ENCODE measurements at regions not wholly inside any gene's neighbourhood (a gene's known extent, or its start where the extent isn't known, plus 50 kb on each side); places are given as distances from the start of the nearest gene placed in this dataset.

GRCh38 chr5:133701871-133702270 is 89.5 kb upstream of the FSTL4 start:
- no peaks in the 10 kb centered on the region for H3K9me2 ChIP-seq (ENCODE audit: insufficient read depth, low read length)
- no peaks in the 10 kb centered on the region for H4K20me1 ChIP-seq (ENCODE audit: insufficient read depth)
- TF ChIP-seq CTCF (IDR thresholded peaks at IDR 0.05; ENCODE audit: poor library complexity, severe bottlenecking) (no peak), RAD21 (conservative IDR thresholded peaks at IDR 0.05) (no peak), REST (IDR thresholded peaks at IDR 0.05; ENCODE audit: borderline replicate concordance) (no peak), EZH2 (IDR thresholded peaks at IDR 0.05; ENCODE audit: borderline replicate concordance, insufficient read depth, low read length, poor library complexity, severe bottlenecking) (no peak), EP300 (conservative IDR thresholded peaks at IDR 0.05; ENCODE audit: poor library complexity, severe bottlenecking) (no peak), SMC3 (conservative IDR thresholded peaks at IDR 0.05; ENCODE audit: poor library complexity) (no peak), POLR2AphosphoS5 (IDR thresholded peaks at IDR 0.05) (no peak)
- no peak overlapping the region for H3K27ac ChIP-seq (ENCODE audit: low read length)
- no peaks in the 10 kb centered on the region for H3K79me2 ChIP-seq (replicated peaks; ENCODE audit: insufficient read depth, low read length)
- H3K9ac ChIP-seq (ENCODE audit: low read length): no peak overlapping the region
- H3K4me2 ChIP-seq (ENCODE audit: low read length): no peak overlapping the region
- H3K27me3 ChIP-seq (ENCODE audit: insufficient read depth, low read depth, low read length): no peaks in the 10 kb centered on the region
- no peak overlapping the region for H2AFZ ChIP-seq (ENCODE audit: low read depth, low read length)
- H3K4me3 ChIP-seq (ENCODE audit: low read length): no peak overlapping the region
- no peaks in the 10 kb centered on the region for H3K36me3 ChIP-seq (ENCODE audit: insufficient read depth, low read length)
- no peaks in the 10 kb centered on the region for H3F3A ChIP-seq (ENCODE audit: insufficient read depth, low read length, poor library complexity, severe bottlenecking)
- no peaks in the 10 kb centered on the region for H3K9me3 ChIP-seq (ENCODE audit: low read length)

GRCh38 chr5:133700251-133700650 is 87.9 kb upstream of the FSTL4 start:
- no peak overlapping the region for H3K4me3 ChIP-seq (ENCODE audit: low read length)
- TF ChIP-seq EZH2 (IDR thresholded peaks at IDR 0.05; ENCODE audit: borderline replicate concordance, insufficient read depth, low read length, poor library complexity, severe bottlenecking) (no peak), EP300 (conservative IDR thresholded peaks at IDR 0.05; ENCODE audit: poor library complexity, severe bottlenecking) (no peak), TAF1 (IDR thresholded peaks at IDR 0.05; ENCODE audit: low read depth) (no peak), CTCF (IDR thresholded peaks at IDR 0.05; ENCODE audit: poor library complexity, severe bottlenecking) (no peak), POLR2AphosphoS5 (IDR thresholded peaks at IDR 0.05) (no peak), RAD21 (conservative IDR thresholded peaks at IDR 0.05) (no peak), MXI1 (conservative IDR thresholded peaks at IDR 0.05; ENCODE audit: poor library complexity, severe bottlenecking) (no peak), REST (IDR thresholded peaks at IDR 0.05; ENCODE audit: borderline replicate concordance) (no peak), SMC3 (conservative IDR thresholded peaks at IDR 0.05; ENCODE audit: poor library complexity) (no peak)
- H3K9me3 ChIP-seq (ENCODE audit: low read length): no peaks in the 10 kb centered on the region
- no peaks in the 10 kb centered on the region for H3K36me3 ChIP-seq (ENCODE audit: insufficient read depth, low read length)
- H3K79me2 ChIP-seq (replicated peaks; ENCODE audit: insufficient read depth, low read length): no peaks in the 10 kb centered on the region
- H3K27ac ChIP-seq (ENCODE audit: low read length): no peak overlapping the region
- no peaks in the 10 kb centered on the region for H3F3A ChIP-seq (ENCODE audit: insufficient read depth, low read length, poor library complexity, severe bottlenecking)
- no peak overlapping the region for H3K9ac ChIP-seq (ENCODE audit: low read length)
- H3K4me2 ChIP-seq (ENCODE audit: low read length): no peak overlapping the region
- no peak overlapping the region for H2AFZ ChIP-seq (ENCODE audit: low read depth, low read length)
- H3K9me2 ChIP-seq (ENCODE audit: insufficient read depth, low read length): no peaks in the 10 kb centered on the region
- H3K27me3 ChIP-seq (ENCODE audit: insufficient read depth, low read depth, low read length): no peaks in the 10 kb centered on the region
- H4K20me1 ChIP-seq (ENCODE audit: insufficient read depth): no peaks in the 10 kb centered on the region

All from neural cell (in vitro differentiated cells).